ENCODE measurements at regions not wholly inside any gene's neighbourhood (a gene's known extent, or its start where the extent isn't known, plus 50 kb on each side); places are given as distances from the start of the nearest gene placed in this dataset.
A peak's percentile ranks its signal among the peaks of the same experiment; 100 is the strongest.

GRCh38 chr5:173399851-173400250, 71.6 kb upstream of the STC2 start:
- Histone ChIP-seq H3K4ac (ENCODE audit: low read depth, low read length) (no peak overlapping the region), H2BK5ac (ENCODE audit: low read depth, low read length, poor library complexity, severe bottlenecking) (no peak overlapping the region), H3K4me2 (ENCODE audit: low read depth, low read length) (no peak overlapping the region), H4K8ac (ENCODE audit: low read depth in 2 of 2, low read length in 2 of 2) (no peak overlapping the region), H3K79me1 (ENCODE audit: low read depth in 1 of 2, low read length in 2 of 2) (no peaks in the 10 kb centered on the region), H2AFZ (replicated peaks; ENCODE audit: low read length, poor library complexity) (no peak overlapping the region), H2BK20ac (ENCODE audit: low read depth, low read length) (no peak overlapping the region), H4K91ac (ENCODE audit: insufficient read depth, low read depth, low read length) (no peak overlapping the region), H4K5ac (ENCODE audit: low read depth, low read length) (no peak overlapping the region), H3K9ac (ENCODE audit: low read depth, low read length) (no peak overlapping the region), H3K4me3 (ENCODE audit: insufficient read depth, low read depth, low read length) (no peak overlapping the region), H3K23ac (ENCODE audit: low read depth, low read length) (no peak overlapping the region), H3K56ac (ENCODE audit: extremely low read depth, insufficient read depth, low read length) (no peak overlapping the region), H3K18ac (ENCODE audit: low read depth, low read length) (no peak overlapping the region), H3K27ac (ENCODE audit: insufficient read depth, low read length) (peak overlapping the region; percentile 93; the same call in 1 of the 2 replicates), H2AK5ac (ENCODE audit: low read depth, low read length) (no peak overlapping the region), H3K9me3 (ENCODE audit: control insufficient read depth, insufficient read depth, low read length) (no peaks in the 10 kb centered on the region), H2BK120ac (ENCODE audit: low read depth, low read length) (no peak overlapping the region), H2BK15ac (ENCODE audit: low read depth, low read length) (no peak overlapping the region), H3K9me1 (ENCODE audit: insufficient read depth, low read length) (peaks cover 8% of the 10 kb centered on the region), H3K27me3 (ENCODE audit: control insufficient read depth, insufficient read depth, low read length) (no peaks in the 10 kb centered on the region), H2AK9ac (replicated peaks; ENCODE audit: low read depth, low read length, poor library complexity) (no peak overlapping the region), H4K20me1 (ENCODE audit: insufficient read depth, low read length) (no peaks in the 10 kb centered on the region), H3K36me3 (ENCODE audit: control insufficient read depth, insufficient read depth, low read length) (no peaks in the 10 kb centered on the region), H3K14ac (replicated peaks; ENCODE audit: low read depth, low read length) (no peak overlapping the region), H3K4me1 (ENCODE audit: control insufficient read depth, insufficient read depth, low read length) (peaks cover 13% of the 10 kb centered on the region)
- in situ Hi-C loops (cut with MboI; ENCODE audit: low sequenced_read_pairs) (no loop called here), intact Hi-C loops (cut with micrococcal nuclease) (loop anchor here (5.0 kb wide), 2 partner anchors 52 to 73 kb away; partner anchors contain the start of gene STC2), dilution Hi-C loops (cut with HindIII; ENCODE audit: low sequenced_read_pairs, unreplicated experiment) (no loop called here)
- POLR2A ChIA-PET (ENCODE audit: unreplicated experiment) = no interaction called here
- no peak for TF ChIP-seq CTCF (conservative IDR thresholded peaks at IDR 0.05; ENCODE audit: low read depth, low read length)
- no peak for TF ChIP-seq MAZ (IDR thresholded peaks at IDR 0.05; ENCODE audit: borderline replicate concordance, low read depth, low read length)
- no peak for TF ChIP-seq MAFK (IDR thresholded peaks at IDR 0.05; ENCODE audit: low read depth, low read length)
- no peak for TF ChIP-seq SMC3 (IDR thresholded peaks at IDR 0.05; ENCODE audit: low read depth, low read length)
- no peak for TF ChIP-seq NFE2L2 (IDR thresholded peaks at IDR 0.05; ENCODE audit: low read depth, low read length)
- no peak for TF ChIP-seq POLR2A (IDR thresholded peaks at IDR 0.05; ENCODE audit: low read depth, low read length)
- TF ChIP-seq, protein P1, sequence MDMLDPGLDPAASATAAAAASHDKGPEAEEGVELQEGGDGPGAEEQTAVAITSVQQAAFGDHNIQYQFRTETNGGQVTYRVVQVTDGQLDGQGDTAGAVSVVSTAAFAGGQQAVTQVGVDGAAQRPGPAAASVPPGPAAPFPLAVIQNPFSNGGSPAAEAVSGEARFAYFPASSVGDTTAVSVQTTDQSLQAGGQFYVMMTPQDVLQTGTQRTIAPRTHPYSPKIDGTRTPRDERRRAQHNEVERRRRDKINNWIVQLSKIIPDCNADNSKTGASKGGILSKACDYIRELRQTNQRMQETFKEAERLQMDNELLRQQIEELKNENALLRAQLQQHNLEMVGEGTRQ (IDR thresholded peaks at IDR 0.05; ENCODE audit: low read depth, low read length) = no peak
- TF ChIP-seq FOS (IDR thresholded peaks at IDR 0.05; ENCODE audit: low read depth, low read length) = no peak
- no peak for TF ChIP-seq RAD21 (IDR thresholded peaks at IDR 0.05; ENCODE audit: low read length)
- TF ChIP-seq RCOR1 (IDR thresholded peaks at IDR 0.05; ENCODE audit: insufficient replicate concordance, low read length) = no peak
- TF ChIP-seq BHLHE40 (IDR thresholded peaks at IDR 0.05; ENCODE audit: low read depth, low read length) = no peak
- TF ChIP-seq RFX5 (IDR thresholded peaks at IDR 0.05; ENCODE audit: low read depth, low read length) = no peak
- TF ChIP-seq MXI1 (IDR thresholded peaks at IDR 0.05; ENCODE audit: borderline replicate concordance, low read depth, low read length) = no peak
- TF ChIP-seq, protein P2, sequence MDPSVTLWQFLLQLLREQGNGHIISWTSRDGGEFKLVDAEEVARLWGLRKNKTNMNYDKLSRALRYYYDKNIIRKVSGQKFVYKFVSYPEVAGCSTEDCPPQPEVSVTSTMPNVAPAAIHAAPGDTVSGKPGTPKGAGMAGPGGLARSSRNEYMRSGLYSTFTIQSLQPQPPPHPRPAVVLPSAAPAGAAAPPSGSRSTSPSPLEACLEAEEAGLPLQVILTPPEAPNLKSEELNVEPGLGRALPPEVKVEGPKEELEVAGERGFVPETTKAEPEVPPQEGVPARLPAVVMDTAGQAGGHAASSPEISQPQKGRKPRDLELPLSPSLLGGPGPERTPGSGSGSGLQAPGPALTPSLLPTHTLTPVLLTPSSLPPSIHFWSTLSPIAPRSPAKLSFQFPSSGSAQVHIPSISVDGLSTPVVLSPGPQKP (IDR thresholded peaks at IDR 0.05; ENCODE audit: borderline replicate concordance, low read depth, low read length) = no peak
- TF ChIP-seq CHD1 (IDR thresholded peaks at IDR 0.05; ENCODE audit: low read depth, low read length) = no peak
- no peak for TF ChIP-seq CEBPB (IDR thresholded peaks at IDR 0.05; ENCODE audit: low read depth, low read length)
- no CpG with 5 or more reads among the region's 2 CpGs for WGBS, 2 experiments (ENCODE audit: extremely low coverage in 2 of 2, insufficient read length in 1 of 2)
- ATAC-seq (ENCODE audit: low read depth) (peak; percentile 63), DNase-seq (peak; percentile 88)
- no TSS peak for BruUV-seq (replicated peaks)
- CTCF ChIA-PET = interaction anchor here (0.7 to 1.4 kb wide), 3 partner anchors 51 to 202 kb away, joined by 3 to 4 read pairs (median 4); no protein-coding TSS in a partner anchor
